SK-N-SH treated with all-trans-retinoic acid at 6 μM for 48 hours (cell line): ENCODE measurements at regions not wholly inside any gene's neighbourhood (a gene's known extent, or its start where the extent isn't known, plus 50 kb on each side); places are given as distances from the start of the nearest gene placed in this dataset.

ENCODE experiments used
- CSRNP3 ChIP-seq: fragments of 250-450 bp; sonication (Bioruptor Pico); IDR thresholded peaks from 2 replicates; pipeline ENCODE4 v1.5.1; 2021; ENCODE audit warnings: mild to moderate bottlenecking, moderate library complexity
- ESRRG ChIP-seq: fragments of 250-450 bp; sonication (Bioruptor Pico); IDR thresholded peaks from 2 replicates; pipeline ENCODE4 v1.6.1; 2021; ENCODE audit warnings: mild to moderate bottlenecking
- ISL1 ChIP-seq: fragments of 250-450 bp; sonication (Bioruptor Pico); IDR thresholded peaks from 2 replicates; pipeline ENCODE4 v2.1.2; 2022; ENCODE audit warnings: mild to moderate bottlenecking, moderate library complexity
- PATZ1 ChIP-seq: fragments of 250-450 bp; sonication (Bioruptor Pico); IDR thresholded peaks from 2 replicates; pipeline ENCODE4 v1.8.0; 2020; ENCODE audit warnings: mild to moderate bottlenecking, moderate library complexity, borderline replicate concordance
- RARB ChIP-seq: fragments of 250-450 bp; sonication (Bioruptor Pico); IDR thresholded peaks from 2 replicates; pipeline ENCODE4 v1.8.0; 2021; ENCODE audit warnings: mild to moderate bottlenecking, moderate library complexity
- TOX ChIP-seq: fragments of 250-450 bp; sonication (Bioruptor Pico); IDR thresholded peaks from 2 replicates; pipeline ENCODE4 v1.8.0; 2021; ENCODE audit warnings: mild to moderate bottlenecking, moderate library complexity, borderline replicate concordance
- ZFP3 ChIP-seq: fragments of 250-450 bp; sonication (Bioruptor Pico); IDR thresholded peaks from 2 replicates; pipeline ENCODE4 v1.5.0; 2020; ENCODE audit warnings: mild to moderate bottlenecking, moderate library complexity
- ZFP30 ChIP-seq: fragments of 450-650 bp; formaldehyde crosslinking; IDR thresholded peaks from 2 replicates; pipeline ENCODE4 v1.5.0; 2022; ENCODE audit warnings: mild to moderate bottlenecking, moderate library complexity
- ZNF565 ChIP-seq: fragments of 450-650 bp; formaldehyde crosslinking; conservative IDR thresholded peaks from 2 replicates; pipeline ENCODE4 v1.5.0; 2020; ENCODE audit warnings: low read depth, mild to moderate bottlenecking, moderate library complexity

- no peak for TF ChIP-seq RARB (CRISPR knock-in tag)
- TF ChIP-seq ZFP3 (CRISPR knock-in tag), result no peak
- TF ChIP-seq ZFP30, result no peak
- TF ChIP-seq TOX (CRISPR knock-in tag), result no peak
- no peak for TF ChIP-seq ESRRG (CRISPR knock-in tag)
- TF ChIP-seq PATZ1, result no peak
- no peak for TF ChIP-seq ISL1 (CRISPR knock-in tag)
- TF ChIP-seq ZNF565, result no peak
- no peak for TF ChIP-seq CSRNP3 (CRISPR knock-in tag)
Observed at GRCh38 chr10:61355211-61355610, 98.0 kb downstream of the TMEM26 start.
